Activated CD4-positive, alpha-beta T cell treated with anti-CD3 and anti-CD28 coated beads, Interleukin-10, Interleukin-2, amounts not matched to agents 100 ng/mL and 50 ng/mL, durations not matched to agents 16 hours and 8 hours (primary cell): ENCODE measurements at regions not wholly inside any gene's neighbourhood (a gene's known extent, or its start where the extent isn't known, plus 50 kb on each side); places are given as distances from the start of the nearest gene placed in this dataset.

ENCODE experiments used
- DNase-seq: peaks from one replicate; pipeline ENCODE4 v3.0.0-alpha.2; 2020

DNA sequence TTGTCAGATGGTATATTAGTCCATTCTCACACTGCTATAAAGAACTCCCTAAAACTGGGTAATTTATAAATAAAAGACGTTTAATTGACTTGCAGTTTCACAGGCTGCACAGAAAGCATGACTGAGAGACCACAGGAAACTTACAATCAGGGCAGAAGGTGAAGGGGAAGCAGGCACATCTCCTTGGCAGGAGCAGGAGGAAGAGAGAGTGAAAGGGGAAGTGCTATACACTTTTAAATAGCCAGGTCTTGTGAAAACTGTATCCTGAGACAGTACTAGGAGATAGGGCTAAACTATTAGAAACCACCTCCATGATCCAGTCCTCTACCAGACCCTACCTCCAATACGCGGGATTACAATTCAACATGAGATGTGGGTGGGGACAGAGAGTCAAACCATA, 193.9 kb upstream of the KCNG1 start:
- no peak for DNase-seq

DNA sequence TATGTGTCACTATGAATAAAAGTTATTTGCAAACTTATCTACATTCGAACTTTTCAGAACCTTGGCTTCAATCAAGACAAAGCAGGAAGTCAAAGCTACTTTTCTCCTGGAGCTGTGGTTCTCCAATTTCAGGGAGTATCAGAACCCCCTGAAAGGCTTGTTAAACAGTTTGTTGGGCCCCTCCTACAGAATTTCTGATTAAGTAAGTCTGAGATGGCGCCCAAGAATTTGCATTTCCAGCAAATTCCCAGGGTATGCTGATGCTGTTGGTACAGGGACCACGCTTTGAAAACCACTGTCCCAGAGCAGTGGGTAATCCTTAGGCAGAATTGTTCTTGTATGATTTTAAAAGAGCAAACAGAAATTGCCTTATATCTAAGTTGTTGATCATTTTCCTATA, 189.9 kb upstream of the KCNG1 start:
- DNase-seq = no peak

DNA sequence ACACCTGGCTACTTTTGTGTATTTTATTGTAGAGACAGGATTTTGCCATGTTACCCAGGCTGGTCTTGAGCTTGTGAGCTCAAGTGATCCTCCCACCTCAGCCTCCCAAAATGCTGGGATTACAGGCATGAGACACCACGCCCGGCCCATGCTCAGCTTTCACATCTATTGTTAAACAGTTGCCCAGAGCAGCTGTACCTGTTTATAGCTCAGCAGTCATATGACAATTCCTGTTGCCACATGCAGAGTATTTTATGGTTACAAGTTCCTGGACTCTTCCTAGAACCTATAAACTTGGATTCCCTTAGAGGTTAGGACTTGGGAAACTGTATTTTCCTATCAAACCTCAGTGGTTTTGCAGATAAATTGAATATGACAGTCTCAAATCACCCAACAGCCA, 188.3 kb upstream of the KCNG1 start:
- DNase-seq = no peak

DNA sequence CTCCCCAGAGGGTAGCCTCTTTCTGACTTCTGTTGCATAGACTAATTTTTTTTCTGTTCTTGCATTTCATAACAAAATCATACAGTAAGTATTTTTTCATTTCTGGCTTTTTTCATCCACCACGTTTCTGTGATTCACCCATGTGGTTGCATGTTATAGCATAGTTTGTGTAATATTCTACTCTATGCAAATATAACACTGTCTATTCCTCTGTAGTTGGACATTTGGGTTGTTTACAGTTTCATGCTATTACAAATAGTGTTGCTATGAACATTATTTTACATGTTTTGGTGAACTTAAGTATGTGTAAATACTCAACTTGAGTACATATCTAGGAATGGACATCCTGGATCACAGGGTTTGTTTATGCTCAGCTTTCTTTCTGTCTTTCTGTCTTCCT, 187.2 kb upstream of the KCNG1 start:
- DNase-seq = no peak

DNA sequence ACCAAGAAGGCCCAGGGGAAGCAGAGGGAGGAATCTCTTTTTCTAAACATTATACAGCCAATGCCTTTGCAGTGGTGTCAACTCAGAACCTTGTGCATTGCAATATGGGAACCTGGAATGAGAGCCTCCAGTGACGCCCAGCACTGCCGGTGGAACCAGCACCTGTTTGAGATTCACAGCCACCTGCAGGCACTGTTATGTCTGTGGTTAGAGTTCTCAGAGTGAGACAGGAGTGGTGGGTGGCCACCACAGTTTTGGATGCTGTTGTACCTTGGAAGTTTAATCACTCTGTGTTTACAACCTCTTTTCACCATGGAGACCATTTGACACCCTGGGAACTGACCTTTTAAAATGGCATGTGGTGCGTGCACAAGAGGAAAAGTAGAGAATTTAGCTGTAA, 185.3 kb upstream of the KCNG1 start:
- no peak for DNase-seq

DNA sequence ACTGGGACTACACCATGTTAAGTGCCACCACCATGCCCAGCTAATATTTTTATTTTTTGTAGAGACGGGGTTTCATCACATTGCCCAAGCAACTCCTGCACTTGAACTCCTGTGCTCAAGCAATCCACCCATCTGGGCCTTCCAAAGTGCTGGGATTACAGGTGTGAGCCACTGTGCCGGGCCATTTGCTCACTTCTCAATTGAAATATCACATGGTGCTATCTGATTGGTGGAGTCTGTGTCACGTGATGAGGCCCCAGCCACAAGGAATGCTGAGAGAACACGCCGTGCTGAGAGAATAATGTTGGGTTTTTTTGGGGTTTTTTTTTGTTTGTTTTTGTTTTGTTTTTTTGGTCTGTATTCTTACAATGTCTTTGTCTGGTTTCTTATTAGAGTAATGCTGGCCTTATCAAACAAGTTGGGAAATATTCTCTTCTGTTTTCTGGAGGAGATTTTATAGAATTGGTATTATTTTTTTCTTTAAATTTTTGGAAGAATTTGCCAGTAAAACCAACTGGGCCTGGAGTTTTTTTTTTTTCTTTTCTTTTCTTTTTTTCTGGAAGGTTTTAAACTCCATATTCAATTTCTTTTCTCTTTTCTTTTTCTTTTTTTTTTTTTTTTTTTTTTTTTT, 183.2 kb upstream of the KCNG1 start:
- DNase-seq = no peak

DNA sequence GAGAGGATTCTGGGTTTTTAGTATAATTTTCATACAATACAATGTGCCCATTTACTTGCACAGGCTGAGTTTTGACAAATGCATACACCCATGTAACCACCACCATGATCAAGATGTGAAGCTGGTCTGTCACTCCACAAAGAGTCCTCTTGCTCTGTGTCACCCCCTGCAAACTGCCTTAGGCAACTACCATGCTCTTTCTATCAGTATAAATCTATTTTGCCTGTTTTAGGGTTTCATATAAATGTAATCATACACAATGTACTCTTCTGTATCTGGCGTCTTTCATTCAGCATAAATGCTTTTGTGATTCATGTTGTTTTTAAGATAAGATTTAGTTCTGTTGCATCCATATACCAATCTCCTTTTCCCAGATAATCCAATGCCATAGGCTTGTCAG, 181.9 kb upstream of the KCNG1 start:
- DNase-seq = no peak

DNA sequence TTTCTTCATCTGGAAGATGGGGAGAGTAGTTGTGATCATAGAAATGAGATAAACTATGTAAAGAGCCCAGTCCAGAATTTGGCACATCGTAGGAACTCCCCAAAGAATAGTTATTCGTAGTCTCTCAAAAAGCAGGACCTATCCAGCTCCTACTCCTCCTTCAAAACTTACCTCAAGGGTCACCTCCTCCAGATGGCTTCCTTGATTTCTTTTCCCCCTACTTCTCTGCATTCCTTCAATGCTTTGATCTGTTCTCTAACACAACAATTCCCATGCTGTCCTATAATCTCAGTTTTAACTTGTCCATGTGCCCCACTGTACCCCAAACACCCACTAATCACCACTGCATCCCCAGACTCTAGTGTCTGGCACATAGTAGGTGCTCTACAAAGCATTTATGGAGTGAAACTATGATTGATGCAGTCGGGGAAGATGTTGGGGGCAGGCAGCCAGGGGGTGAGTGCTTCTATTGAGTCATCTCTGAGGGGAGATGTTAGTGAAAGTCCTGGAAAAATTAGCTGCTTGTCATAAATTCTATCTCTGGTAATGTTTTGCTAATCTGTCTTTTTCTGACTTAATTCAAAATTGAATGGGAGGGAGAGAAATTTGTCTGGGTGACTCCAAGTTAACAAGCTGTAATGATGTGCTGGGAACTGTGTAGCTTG, 181.3 kb upstream of the KCNG1 start:
- DNase-seq = no peak

DNA sequence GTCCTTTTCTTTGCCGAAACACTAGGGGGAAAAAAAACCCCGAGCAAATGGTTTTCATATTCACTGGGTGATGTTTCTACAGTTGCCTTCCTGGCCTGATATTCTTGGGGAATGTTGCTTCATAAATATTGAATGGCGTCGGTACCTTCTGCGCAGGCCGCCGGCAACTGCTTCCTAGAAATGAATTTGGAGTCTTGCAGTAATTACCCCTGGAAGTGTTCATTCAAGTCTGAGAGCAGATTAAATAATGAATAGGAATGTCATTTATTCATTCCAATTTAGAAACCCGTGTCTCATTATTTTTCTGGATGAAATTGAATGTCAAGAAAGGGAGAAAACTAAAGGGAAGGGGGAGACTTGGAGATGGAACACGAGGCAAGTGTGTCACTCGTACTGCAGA, 179.4 kb upstream of the KCNG1 start:
- DNase-seq = no peak

DNA sequence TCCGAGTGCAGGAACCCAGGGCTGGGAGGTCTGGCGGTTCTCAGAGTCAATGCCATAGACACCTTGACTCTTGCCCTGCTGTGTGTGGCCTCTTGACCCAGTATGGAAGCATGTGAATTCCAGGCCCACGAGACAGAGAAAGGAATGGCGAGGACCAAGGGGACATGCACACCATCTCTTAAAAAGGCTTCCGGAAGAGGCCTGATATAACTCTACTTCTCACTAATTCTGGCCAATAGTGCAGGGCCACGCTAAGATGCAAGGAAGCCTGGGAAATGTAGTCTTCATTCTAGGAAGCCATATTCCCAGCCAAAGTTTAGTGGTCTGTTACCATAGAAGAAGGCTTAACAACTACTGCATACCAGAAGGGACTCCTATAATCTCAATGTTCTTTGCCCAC, 177.0 kb upstream of the KCNG1 start:
- DNase-seq = no peak

DNA sequence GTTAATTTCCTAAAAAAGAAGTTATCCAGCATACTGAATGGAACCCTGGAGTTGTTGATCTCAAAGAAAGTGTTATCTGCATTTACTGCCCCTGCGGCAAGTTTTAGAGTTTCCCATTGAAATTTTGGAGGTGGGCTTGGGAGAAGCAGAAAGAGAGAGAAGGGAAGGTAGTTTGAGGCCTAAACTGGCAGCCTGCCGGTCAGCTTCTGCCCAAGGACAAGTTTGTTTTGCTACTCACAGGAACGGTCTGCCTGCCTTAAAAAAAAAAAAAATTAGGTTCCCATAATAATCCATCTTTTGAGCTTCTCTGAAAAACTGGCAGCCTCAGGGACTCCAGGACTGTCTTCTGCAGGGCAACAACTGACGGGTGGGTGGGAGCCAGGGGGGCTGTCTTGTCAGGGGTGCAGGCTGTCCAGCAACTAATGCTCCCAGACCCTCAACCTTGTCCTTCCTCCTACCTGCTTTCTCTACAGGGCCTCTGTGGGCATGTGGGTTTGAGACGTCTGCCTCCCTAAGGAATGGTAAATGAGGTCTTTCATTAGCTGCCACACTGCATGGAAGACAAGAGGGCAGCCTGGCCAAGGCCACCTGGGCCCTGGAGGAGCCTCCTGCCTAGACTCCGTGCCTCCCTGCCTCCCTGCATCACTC, 176.1 kb upstream of the KCNG1 start:
- no peak for DNase-seq

DNA sequence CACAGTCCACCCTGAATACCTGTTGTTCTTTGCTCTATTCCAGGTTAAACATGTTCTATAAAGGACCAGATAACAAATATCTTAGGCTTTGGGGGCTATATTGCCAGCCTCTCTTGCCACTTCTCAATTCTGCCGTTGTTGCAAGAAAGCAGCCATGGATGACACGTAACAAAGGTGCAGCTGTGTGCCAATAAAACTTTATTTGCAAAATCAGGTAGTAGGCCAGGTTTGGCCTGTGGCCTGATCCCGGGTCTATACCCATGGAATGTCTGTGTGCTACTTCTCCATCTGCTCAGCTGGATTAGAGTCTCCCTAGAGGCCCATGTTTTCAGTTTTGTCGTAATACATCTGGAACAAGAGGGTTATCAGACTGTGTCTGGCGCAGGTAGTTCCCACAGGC, 175.3 kb upstream of the KCNG1 start:
- no peak for DNase-seq

DNA sequence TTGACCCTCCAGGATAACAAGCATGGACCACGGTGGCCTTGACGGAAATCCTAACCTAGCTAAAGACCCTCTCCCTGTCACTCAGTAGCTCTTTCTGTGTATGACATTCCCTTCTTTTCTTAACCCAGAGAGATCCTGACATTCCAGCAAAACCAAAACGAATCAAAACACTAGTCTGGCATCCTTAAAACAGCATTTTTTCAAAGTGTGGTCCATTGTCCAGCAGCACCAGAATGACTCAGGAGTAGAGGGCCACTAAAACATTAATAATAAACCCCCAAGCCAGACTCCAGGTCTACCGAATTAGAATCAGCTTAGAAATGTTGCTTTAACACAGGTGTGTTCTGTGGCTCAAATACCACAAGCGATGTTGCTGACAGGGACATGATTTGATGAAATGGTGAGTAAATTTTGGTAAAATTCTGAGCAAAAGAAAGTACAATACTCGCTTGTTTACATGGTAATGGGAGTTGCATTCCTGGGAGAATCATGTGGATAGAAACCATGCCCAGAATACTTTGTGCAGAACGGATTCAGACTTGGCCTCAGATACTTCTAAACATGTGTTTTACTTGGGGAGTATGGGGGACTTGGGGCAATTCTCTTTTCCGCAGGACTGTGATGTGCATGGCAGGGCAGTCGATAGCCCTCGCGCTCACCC, 174.2 kb upstream of the KCNG1 start:
- no peak for DNase-seq

DNA sequence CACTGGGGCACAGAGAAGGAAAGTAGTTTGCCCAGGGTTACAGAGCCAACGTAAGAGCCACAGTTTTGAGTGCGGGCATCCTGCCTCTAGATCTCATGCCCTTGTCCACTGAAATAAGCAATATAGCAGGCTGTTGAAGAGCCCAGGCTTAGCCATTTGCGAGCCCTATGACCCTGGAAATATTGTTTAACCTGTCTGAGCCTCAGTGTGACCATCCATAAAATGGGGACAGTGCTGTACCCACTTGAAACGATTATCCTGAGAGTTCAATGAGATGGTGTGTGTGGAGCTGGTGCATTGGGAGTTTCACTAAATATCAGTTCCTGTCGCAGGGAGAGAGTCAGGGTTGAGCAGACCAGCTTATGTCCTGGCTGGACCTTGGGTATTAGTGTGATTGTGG, 173.1 kb upstream of the KCNG1 start:
- no peak for DNase-seq

DNA sequence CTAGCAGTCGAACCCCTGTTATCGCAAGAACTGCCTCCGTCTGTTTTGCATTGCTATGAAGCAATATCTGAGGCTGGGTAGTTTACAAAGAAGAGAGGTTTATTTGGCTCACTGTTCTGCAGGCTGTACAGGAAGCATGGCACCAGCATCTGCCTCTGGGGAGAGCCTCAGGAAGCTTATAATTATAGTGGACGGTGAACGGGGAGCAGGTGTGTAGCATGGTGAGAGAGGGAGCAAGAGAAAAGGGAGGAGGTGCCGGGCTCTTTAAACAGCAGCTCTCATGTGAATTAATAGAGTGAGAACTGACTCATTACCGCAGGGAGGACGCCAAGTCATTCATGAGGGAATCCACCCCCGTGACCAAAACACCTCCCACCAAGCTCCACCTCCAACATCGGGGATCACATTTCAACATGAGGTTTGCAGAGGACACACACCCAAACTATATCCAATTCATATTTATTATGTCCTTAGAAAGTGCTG, 172.6 kb upstream of the KCNG1 start:
- no peak for DNase-seq

DNA sequence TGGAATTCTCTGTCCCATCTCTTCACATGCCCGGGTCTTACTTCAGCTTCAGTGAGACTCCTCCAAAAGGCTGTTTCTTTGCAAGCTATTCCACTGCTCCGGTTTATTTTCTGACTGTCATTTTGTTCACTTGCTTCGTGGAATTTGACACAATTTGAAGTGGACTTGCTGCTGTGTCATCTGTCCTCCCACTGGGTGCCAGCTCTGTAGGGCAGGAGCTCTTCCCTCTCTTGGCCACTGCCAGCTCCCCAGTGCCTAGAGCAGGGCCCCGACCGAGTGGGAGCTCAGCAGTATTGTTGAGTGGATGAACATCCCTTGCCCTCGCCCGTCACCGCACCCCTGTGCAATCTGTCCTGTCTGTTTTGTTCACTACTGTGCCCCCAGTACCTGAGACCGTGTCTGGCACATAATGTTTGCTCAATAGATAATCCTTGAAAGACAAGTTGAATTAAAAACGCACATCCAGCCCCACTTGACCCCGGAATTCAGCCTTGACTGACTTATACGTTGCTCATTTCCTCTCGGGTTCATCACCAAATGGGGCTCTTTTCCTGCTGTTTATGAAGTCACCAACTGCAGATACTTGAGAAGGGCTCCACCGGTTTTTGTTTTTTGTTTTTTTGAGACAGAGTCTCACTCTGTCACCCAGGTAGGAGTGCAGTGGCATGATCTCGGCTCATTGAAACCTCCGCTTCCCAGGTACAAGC, 170.3 kb upstream of the KCNG1 start:
- DNase-seq = no peak

DNA sequence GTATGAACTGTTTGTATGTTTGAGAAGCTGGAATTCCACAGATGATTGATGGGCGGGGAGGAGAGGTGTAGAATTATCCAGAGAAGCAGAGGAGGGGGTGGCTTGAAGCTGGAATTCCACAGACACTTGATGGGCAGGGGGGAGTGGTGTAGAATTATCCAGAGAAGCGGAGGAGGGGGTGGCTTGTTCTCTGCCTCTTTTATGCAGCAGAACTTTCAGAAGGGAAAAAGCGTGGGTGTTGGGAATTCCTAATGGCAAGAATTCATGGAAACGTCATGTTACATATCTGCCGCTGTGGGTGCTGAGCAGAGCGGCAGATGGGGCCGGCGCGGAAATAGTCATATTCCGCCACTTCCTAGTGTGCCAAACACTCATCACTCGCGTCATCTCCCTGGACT, 167.9 kb upstream of the KCNG1 start:
- DNase-seq = no peak

DNA sequence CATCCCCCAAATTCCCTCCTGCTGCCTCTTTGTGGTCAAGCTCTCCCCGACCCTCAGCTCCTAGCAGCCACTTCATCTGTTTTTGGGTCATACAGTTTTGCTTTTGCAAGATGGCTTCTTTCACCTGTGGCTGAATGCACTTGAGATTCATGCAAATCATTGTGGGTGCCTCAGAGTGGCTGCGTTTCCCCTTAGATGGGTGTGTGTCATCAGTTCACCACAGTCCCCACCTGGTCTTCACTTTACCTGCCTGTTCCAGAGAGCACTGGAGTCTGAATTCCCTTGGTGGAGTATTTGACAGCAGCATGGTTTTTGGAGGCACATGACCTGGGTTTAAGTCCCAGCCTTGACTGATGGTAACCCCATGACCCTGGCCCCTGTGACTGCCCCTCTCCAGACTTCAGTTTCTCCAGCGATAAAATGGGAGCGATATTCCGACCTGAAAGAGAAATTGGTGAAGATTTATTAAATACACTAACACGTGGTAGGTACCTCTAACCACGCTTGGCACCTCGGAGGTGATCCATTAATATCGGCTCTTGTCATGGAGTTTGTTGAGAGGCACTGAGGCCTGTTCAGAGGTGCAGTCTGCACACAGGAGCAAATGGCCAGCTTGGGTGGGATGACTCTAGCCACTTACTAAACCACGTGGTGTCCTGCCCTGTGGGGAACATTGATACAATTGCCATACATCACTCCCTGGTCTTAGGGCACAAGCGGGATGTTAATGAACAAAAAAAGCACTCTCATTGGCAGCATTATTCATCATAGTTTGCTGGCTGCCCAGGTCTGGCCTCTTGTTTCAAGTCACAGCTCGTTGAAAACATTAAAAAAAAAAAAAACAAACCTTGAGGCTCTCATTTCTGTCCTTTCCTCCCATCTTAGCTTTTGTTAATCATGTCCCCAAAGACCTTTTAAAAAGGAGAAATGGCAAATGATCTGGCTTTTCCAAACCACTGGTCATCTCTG, 167.2 kb upstream of the KCNG1 start:
- no peak for DNase-seq

DNA sequence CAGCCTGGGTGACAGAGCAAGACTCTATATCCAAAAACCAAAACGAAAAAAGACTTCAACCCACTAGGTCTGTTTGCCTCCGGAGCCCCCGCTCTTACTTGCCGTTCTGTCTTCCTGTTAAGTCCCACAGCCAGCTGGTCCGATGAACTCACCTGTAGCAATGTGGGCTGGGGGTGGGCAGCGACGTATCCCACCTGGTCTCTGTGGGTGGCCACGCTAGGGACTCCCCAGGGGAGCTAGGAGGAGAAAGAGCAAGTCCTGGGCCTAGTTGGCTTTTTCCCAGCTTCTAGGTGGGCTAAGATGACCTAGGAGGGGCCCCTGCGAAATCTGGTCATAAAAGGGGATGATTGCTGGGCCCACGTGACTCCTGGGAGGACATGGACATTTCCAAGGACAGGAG, 166.0 kb upstream of the KCNG1 start:
- DNase-seq = no peak

DNA sequence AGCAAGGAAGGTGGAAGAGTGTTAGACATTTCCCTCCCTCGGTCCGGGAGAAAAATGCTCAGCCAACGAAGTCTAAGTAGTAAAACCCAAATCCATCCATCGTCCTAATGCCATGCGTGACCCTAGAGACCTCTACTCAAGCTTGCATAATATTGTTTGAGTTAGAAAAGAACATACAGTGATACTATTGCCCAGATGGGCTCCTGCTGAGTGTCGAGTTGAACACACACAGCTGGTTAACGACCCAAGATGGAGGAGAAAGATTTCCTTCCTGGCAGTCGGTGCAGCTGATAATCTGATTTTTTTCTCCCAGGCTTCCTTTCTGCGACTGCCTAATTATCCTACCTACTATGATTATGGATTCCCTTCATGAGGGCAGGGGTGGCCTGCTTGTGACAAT, 164.4 kb upstream of the KCNG1 start:
- no peak for DNase-seq

DNA sequence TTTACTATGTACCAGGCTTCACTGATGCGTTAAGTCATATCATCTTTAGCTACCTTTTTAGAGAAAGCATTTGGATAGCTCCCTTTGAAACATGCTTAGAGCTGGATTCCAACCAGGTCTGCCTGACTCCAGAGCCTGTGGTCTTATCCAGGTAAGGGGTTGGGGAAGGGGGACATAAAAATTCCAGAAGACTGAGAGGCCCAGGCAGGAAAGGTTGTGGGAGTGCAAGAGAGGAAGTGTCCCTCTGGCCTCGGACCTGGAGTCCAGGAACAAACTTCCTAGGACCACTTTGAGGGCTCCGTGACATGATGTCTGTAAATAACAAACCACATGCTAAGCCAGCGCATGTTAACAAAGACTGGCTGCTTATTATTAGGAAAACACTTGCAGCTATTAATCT, 163.0 kb upstream of the KCNG1 start:
- no peak for DNase-seq

DNA sequence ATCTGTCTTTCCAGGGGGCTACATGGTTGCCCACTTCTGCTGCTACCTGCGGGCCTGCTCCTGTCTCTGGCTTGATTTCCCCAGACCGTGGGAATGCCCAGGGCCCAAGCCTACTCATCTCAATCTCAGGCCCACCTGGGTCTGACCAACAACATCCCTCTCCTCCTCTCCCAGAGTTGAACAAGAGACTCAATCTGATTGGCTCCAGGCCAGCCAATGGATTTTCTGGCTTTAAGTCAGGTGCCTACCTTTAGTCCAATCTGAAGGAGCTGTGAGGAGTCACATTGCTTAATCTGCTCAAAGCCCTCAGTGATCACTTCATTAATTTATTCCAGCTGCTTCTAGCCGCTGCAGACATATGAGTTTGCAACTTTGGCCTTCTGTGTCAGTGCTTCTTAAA, 162.4 kb upstream of the KCNG1 start:
- DNase-seq = no peak
